Left ventricle myocardium inferior (tissue), 1 donor: ENCODE measurements at regions not wholly inside any gene's neighbourhood (a gene's known extent, or its start where the extent isn't known, plus 50 kb on each side); places are given as distances from the start of the nearest gene placed in this dataset.
"Not testable (repeated sequence)": the region's sequence is repeated elsewhere in the genome, so short reads cannot be mapped to it uniquely, and the experiment has no call there.

Experiments
- DNase-seq: peaks from one replicate; pipeline ENCODE4 v3.0.0-alpha.2; 2020
- H3K27ac ChIP-seq: fragments of 200-600 bp; replicated peaks from 2 replicates; pipeline ENCODE4 v1.8.0; 2021
- H3K27me3 ChIP-seq: fragments of 200-600 bp; 2 replicates; pipeline ENCODE4 v1.8.0; 2021; ENCODE audit warnings: low read depth
- H3K36me3 ChIP-seq: fragments of 200-600 bp; 2 replicates; pipeline ENCODE4 v1.8.0; 2021
- H3K4me1 ChIP-seq: fragments of 200-600 bp; 2 replicates; pipeline ENCODE4 v1.8.0; 2021
- H3K4me3 ChIP-seq: fragments of 200-600 bp; 2 replicates; pipeline ENCODE4 v1.8.0; 2021; ENCODE audit warnings: mild to moderate bottlenecking, moderate library complexity
- H3K9me3 ChIP-seq: fragments of 200-600 bp; replicated peaks from 2 replicates; pipeline ENCODE4 v1.8.0; 2021
- CTCF ChIP-seq: fragments of 200-600 bp; IDR thresholded peaks from 2 replicates; pipeline ENCODE4 v1.8.0; 2021; ENCODE audit warnings: antibody characterized with exemption, mild to moderate bottlenecking, borderline replicate concordance
- intact Hi-C: fragments of 100-400 bp; cut with micrococcal nuclease; formaldehyde crosslinking; loops from one replicate; pipeline ENCODE4 v1.11.0; 2022
- donor health status: DM: no; HTN: yes; CAD: no; lungs with severe emphysema.

DNA sequence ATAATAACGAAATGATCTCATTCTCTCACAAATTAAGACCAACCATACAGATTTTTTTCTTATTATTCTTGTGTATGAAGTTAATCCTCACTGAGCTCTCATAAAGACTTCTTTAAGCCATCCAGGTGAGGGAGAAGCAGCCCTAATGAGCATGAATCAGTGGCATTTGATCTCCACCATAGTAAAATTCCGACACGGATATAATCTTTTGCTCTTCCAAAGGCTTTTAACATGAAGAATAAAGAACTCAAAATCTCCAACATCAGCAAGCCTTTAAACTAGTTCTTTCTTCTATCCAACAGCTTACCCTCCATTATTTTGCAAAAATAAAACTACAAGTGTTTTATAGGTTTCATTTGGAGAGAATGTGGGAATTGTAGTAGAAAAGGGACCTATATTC lies 714.7 kb upstream of the NEGR1 start:
- Histone ChIP-seq H3K4me3 (no peak overlapping the region), H3K27ac (no peak overlapping the region), H3K4me1 (no peaks in the 10 kb centered on the region), H3K36me3 (no peaks in the 10 kb centered on the region), H3K27me3 (no peaks in the 10 kb centered on the region), H3K9me3 (peaks cover 6% of the 10 kb centered on the region)
- no peak for TF ChIP-seq CTCF
- no peak for DNase-seq
- intact Hi-C loops, result no loop called here

- H3K4me1 ChIP-seq, H3K27me3 ChIP-seq, H3K4me3 ChIP-seq, H3K9me3 ChIP-seq, intact Hi-C loops, H3K27ac ChIP-seq, H3K36me3 ChIP-seq, DNase-seq: not testable (repeated sequence)
These were observed 705.5 kb upstream of the NEGR1 start for GRCh38 chr1:72987871-72988270.

DNA sequence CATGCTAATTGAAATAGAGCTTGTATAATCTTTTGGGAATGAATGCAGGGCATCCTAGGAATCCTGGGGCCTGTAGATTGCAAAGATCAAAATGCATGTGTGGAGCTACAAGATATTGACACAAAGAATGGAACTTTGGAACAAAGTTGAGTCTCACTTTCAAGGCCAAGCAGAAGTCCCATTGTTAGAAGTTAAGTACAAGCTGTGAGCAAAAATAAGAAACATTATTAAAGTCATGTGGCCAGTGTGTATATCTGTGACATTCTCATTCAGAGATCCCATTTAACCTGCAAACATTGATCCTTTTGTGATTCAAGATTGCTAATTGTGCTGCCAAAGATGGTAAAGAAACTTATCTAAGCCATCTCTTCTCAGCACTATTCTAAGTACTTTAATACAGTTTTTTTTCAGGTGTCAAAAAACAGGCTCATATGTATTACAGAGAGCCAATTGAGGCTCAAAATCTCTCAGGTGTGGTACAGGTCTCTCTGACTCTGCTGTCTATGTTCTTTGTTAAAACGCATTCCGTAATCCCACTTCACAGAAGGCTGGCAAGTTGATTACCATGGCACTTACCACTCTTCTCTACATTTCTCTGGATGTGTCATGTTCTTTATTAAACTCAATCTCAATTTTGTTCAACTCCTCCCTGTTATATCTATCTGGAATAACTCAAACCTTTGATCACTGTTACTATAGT lies 704.4 kb upstream of the NEGR1 start:
- Histone ChIP-seq H3K4me1 (no peaks in the 10 kb centered on the region), H3K9me3 (peaks cover 2% of the 10 kb centered on the region), H3K27me3 (no peaks in the 10 kb centered on the region), H3K27ac (no peak overlapping the region), H3K36me3 (no peaks in the 10 kb centered on the region), H3K4me3 (no peak overlapping the region)
- DNase-seq, result no peak
- TF ChIP-seq CTCF, result no peak
- intact Hi-C loops, result no loop called here

DNA sequence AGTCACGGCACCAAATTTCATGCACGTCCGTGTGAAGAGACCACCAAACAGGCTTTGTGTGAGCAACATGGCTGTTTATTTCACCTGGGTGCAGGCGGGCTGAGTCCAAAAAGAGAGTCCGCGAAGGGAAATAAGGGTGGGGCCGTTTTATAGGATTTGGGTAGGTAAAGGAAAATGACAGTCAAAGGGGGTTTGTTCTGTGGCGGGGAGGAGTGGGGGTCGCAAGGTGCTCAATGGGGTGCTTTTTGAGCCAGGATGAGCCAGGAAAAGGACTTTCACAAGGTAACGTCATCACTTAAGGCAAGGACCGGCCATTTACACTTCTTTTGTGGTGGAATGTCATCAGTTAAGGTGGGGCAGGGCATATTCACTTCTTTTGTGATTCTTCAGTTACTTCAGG lies 702.7 kb upstream of the NEGR1 start:
- H3K36me3 ChIP-seq, H3K27me3 ChIP-seq, H3K4me1 ChIP-seq, H3K27ac ChIP-seq, H3K9me3 ChIP-seq, H3K4me3 ChIP-seq, intact Hi-C loops, DNase-seq: not testable (repeated sequence)

- H3K27me3 ChIP-seq, H3K36me3 ChIP-seq, H3K4me3 ChIP-seq, intact Hi-C loops, H3K4me1 ChIP-seq, H3K27ac ChIP-seq, DNase-seq: not testable (repeated sequence)
- peaks cover 14% of the 10 kb centered on the region for H3K9me3 ChIP-seq
These were observed 700.7 kb upstream of the NEGR1 start for GRCh38 chr1:72983011-72983410.

GRCh38 chr1:72969461-72969860 lies 687.1 kb upstream of the NEGR1 start:
- Histone ChIP-seq H3K4me3 (no peak overlapping the region), H3K9me3 (no peaks in the 10 kb centered on the region), H3K36me3 (no peaks in the 10 kb centered on the region), H3K4me1 (no peaks in the 10 kb centered on the region), H3K27ac (no peak overlapping the region), H3K27me3 (no peaks in the 10 kb centered on the region)
- DNase-seq, result no peak
- intact Hi-C loops, result no loop called here
- TF ChIP-seq CTCF, result no peak

DNA sequence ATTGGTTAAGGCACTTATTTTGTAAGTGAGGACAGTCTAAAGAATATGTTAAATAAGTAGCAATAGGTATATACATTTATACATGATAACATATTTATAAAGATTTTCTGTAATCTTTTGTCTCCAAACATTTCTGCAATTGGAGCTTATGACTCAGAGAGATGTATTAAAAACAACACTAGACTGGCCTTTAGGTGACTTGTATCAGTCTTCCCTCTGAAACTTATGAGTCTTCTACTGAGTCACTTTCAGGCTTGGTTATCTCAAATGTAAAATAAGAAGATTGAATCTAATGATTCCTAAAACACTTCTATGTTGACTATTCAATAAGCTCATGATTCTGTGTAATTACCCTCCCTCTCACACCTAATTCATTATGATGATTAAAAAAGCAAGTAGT lies 672.6 kb upstream of the NEGR1 start:
- Histone ChIP-seq H3K36me3 (no peaks in the 10 kb centered on the region), H3K9me3 (peaks cover 5% of the 10 kb centered on the region), H3K4me3 (no peak overlapping the region), H3K4me1 (no peaks in the 10 kb centered on the region), H3K27me3 (no peaks in the 10 kb centered on the region), H3K27ac (no peak overlapping the region)
- no peak for DNase-seq
- no peak for TF ChIP-seq CTCF
- intact Hi-C loops, result no loop called here

- H3K4me1 ChIP-seq, intact Hi-C loops, H3K27ac ChIP-seq, H3K36me3 ChIP-seq, H3K4me3 ChIP-seq, H3K9me3 ChIP-seq, H3K27me3 ChIP-seq, DNase-seq: not testable (repeated sequence)
These were observed 668.6 kb upstream of the NEGR1 start for GRCh38 chr1:72950900-72951299.
